ENCODE measurements at regions not wholly inside any gene's neighbourhood (a gene's known extent, or its start where the extent isn't known, plus 50 kb on each side); places are given as distances from the start of the nearest gene placed in this dataset.

- TF ChIP-seq CTCF (conservative IDR thresholded peaks at IDR 0.05; ENCODE audit: low read length) (no peak), EZH2phosphoT487 (IDR thresholded peaks at IDR 0.05; ENCODE audit: borderline replicate concordance, low read depth, low read length) (no peak)
- Histone ChIP-seq H3K4me1 (ENCODE audit: insufficient read depth, low read length, poor library complexity, severe bottlenecking) (no peaks in the 10 kb centered on the region), H3K27ac (ENCODE audit: low read depth, low read length, poor library complexity, severe bottlenecking) (no peak overlapping the region), H4K20me1 (ENCODE audit: insufficient read depth, low read length) (no peaks in the 10 kb centered on the region), H3K4me3 (ENCODE audit: low read depth, low read length, poor library complexity, severe bottlenecking) (no peak overlapping the region), H3K79me2 (ENCODE audit: insufficient read depth, low read depth, low read length) (no peaks in the 10 kb centered on the region), H3K9me2 (ENCODE audit: insufficient read depth, low read length) (no peaks in the 10 kb centered on the region), H3K36me3 (ENCODE audit: insufficient read depth, low read length) (no peaks in the 10 kb centered on the region), H3K4me2 (ENCODE audit: low read length) (no peak overlapping the region), H3K9me3 (ENCODE audit: low read length) (no peaks in the 10 kb centered on the region), H2AFZ (ENCODE audit: low read length) (no peak overlapping the region)
- no peak for DNase-seq (ENCODE audit: low spot score)
- intact Hi-C loops (cut with micrococcal nuclease; ENCODE audit: unreplicated experiment): no loop called here
- POLR2A ChIA-PET: no interaction called here
- CTCF ChIA-PET (ENCODE audit: unreplicated experiment): no interaction called here
- BruUV-seq (replicated peaks): no TSS peak
These were observed 782.0 kb downstream of the SLITRK1 start for GRCh38 chr13:83100237-83100636.

DNA sequence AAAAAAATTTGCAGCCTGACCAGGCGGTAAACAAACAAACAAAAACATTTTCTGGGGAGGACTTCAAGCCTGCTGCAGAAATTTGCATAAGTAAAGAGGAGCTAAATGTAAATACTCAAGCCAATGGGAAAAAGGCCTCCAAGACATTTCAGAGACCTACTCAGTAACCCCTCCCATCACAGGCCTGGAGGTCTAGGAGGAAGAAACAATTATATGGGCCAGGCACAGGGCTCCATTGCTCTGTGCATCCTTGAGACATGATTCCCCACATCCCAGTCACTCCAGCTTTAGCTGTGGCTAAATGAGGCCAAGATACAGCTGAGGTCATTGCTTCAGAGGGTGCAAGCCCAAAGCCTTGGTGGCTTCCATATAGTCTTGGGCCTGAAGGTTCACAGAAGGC lies 793.4 kb downstream of the SLITRK1 start:
- Histone ChIP-seq H4K20me1 (ENCODE audit: insufficient read depth, low read length) (no peaks in the 10 kb centered on the region), H3K27ac (ENCODE audit: low read depth, low read length, poor library complexity, severe bottlenecking) (no peak overlapping the region), H3K36me3 (ENCODE audit: insufficient read depth, low read length) (no peaks in the 10 kb centered on the region), H3K79me2 (ENCODE audit: insufficient read depth, low read depth, low read length) (no peaks in the 10 kb centered on the region), H3K9me2 (ENCODE audit: insufficient read depth, low read length) (no peaks in the 10 kb centered on the region), H3K4me3 (ENCODE audit: low read depth, low read length, poor library complexity, severe bottlenecking) (no peak overlapping the region), H3K4me2 (ENCODE audit: low read length) (no peak overlapping the region), H2AFZ (ENCODE audit: low read length) (no peak overlapping the region), H3K9me3 (ENCODE audit: low read length) (0 out of 2 replicates have a peak, but pooled peaks cover 9% of the 10 kb centered on the region), H3K4me1 (ENCODE audit: insufficient read depth, low read length, poor library complexity, severe bottlenecking) (no peaks in the 10 kb centered on the region)
- intact Hi-C loops (cut with micrococcal nuclease; ENCODE audit: unreplicated experiment): no loop called here
- no TSS peak for BruUV-seq (replicated peaks)
- ChIA-PET POLR2A (no interaction called here), CTCF (ENCODE audit: unreplicated experiment) (no interaction called here)
- TF ChIP-seq CTCF (conservative IDR thresholded peaks at IDR 0.05; ENCODE audit: low read length): no peak
- no peak for TF ChIP-seq EZH2phosphoT487 (IDR thresholded peaks at IDR 0.05; ENCODE audit: borderline replicate concordance, low read depth, low read length)
- no peak for DNase-seq (ENCODE audit: low spot score)

GRCh38 chr13:83086948-83087347 lies 795.3 kb downstream of the SLITRK1 start:
- Histone ChIP-seq H3K36me3 (ENCODE audit: insufficient read depth, low read length) (no peaks in the 10 kb centered on the region), H3K4me3 (ENCODE audit: low read depth, low read length, poor library complexity, severe bottlenecking) (no peak overlapping the region), H3K9me2 (ENCODE audit: insufficient read depth, low read length) (no peaks in the 10 kb centered on the region), H4K20me1 (ENCODE audit: insufficient read depth, low read length) (no peaks in the 10 kb centered on the region), H3K4me1 (ENCODE audit: insufficient read depth, low read length, poor library complexity, severe bottlenecking) (no peaks in the 10 kb centered on the region), H2AFZ (ENCODE audit: low read length) (no peak overlapping the region), H3K4me2 (ENCODE audit: low read length) (no peak overlapping the region), H3K79me2 (ENCODE audit: insufficient read depth, low read depth, low read length) (no peaks in the 10 kb centered on the region), H3K27ac (ENCODE audit: low read depth, low read length, poor library complexity, severe bottlenecking) (no peak overlapping the region), H3K9me3 (ENCODE audit: low read length) (0 out of 2 replicates have a peak, but pooled peaks cover 9% of the 10 kb centered on the region)
- ChIA-PET CTCF (ENCODE audit: unreplicated experiment) (no interaction called here), POLR2A (no interaction called here)
- no peak for DNase-seq (ENCODE audit: low spot score)
- no peak for TF ChIP-seq CTCF (conservative IDR thresholded peaks at IDR 0.05; ENCODE audit: low read length)
- TF ChIP-seq EZH2phosphoT487 (IDR thresholded peaks at IDR 0.05; ENCODE audit: borderline replicate concordance, low read depth, low read length): no peak
- BruUV-seq (replicated peaks): no TSS peak
- intact Hi-C loops (cut with micrococcal nuclease; ENCODE audit: unreplicated experiment): no loop called here
